ENCODE measurements at regions not wholly inside any gene's neighbourhood (a gene's known extent, or its start where the extent isn't known, plus 50 kb on each side); places are given as distances from the start of the nearest gene placed in this dataset.

DNA sequence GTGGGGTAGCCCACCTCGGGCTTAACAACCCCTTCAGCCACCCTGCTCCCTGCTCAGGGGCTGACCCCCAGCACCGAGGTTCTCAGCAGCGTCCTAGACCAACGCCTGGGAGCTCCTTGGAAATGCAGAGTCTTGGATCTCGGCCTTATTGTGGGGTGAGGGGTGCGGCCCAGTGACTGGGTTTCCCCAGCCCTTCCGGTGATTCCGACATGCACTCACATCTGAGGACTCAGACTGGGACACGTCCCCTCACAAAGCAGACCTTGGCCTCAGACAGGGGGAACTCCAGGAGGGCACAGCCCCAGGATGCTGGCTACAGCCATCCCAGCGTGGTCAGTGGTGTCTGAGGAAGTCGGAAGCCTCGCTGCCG lies 117.7 kb downstream of the RFLNA start:
- no peak for TF ChIP-seq FOXK2 (IDR thresholded peaks at IDR 0.05)
- no peak for TF ChIP-seq PKNOX1 (IDR thresholded peaks at IDR 0.05)
- no peak for TF ChIP-seq SP1 (IDR thresholded peaks at IDR 0.05)
- TF ChIP-seq TARDBP (IDR thresholded peaks at IDR 0.05), result no peak
- no peak for TF ChIP-seq FOXM1 (IDR thresholded peaks at IDR 0.05; ENCODE audit: borderline replicate concordance)
- TF ChIP-seq BHLHE40 (IDR thresholded peaks at IDR 0.05; ENCODE audit: borderline replicate concordance), result no peak
- TF ChIP-seq NFRKB (IDR thresholded peaks at IDR 0.05), result no peak
- TF ChIP-seq LEF1 (IDR thresholded peaks at IDR 0.05; ENCODE audit: borderline replicate concordance), result no peak
- no peak for TF ChIP-seq ZNF384 (IDR thresholded peaks at IDR 0.05)
- TF ChIP-seq HDGF (IDR thresholded peaks at IDR 0.05; ENCODE audit: borderline replicate concordance), result no peak
